RWPE2 (cell line): ENCODE measurements at regions not wholly inside any gene's neighbourhood (a gene's known extent, or its start where the extent isn't known, plus 50 kb on each side); places are given as distances from the start of the nearest gene placed in this dataset.

Source experiments
- ATAC-seq: fragments of 200-7000 bp; cut with Tn5 transposase; 3 replicates; pipeline ENCODE4 v1.9.1; 2021; ENCODE audit warnings: low read depth
- DNase-seq: peaks from one replicate; pipeline ENCODE4 v3.0.0-alpha.2; 2020; ENCODE audit warnings: low spot score
- H3K27ac ChIP-seq: fragments of 450-650 bp; 2 replicates; pipeline ENCODE4 v1.5.1; 2017; ENCODE audit warnings: mild to moderate bottlenecking; ENCODE audit not compliant: poor library complexity, severe bottlenecking
- H3K27me3 ChIP-seq: fragments of 250-450 bp; sonication (Bioruptor Pico); 2 replicates; pipeline ENCODE4 v1.5.1; 2021; ENCODE audit warnings: mild to moderate bottlenecking, moderate library complexity; ENCODE audit not compliant: insufficient read depth, poor library complexity, severe bottlenecking
- H3K36me3 ChIP-seq: fragments of 250-450 bp; sonication (Bioruptor Pico); 2 replicates; pipeline ENCODE4 v1.5.1; 2020; ENCODE audit warnings: low read depth, mild to moderate bottlenecking, moderate library complexity
- H3K4me1 ChIP-seq: fragments of 250-450 bp; sonication (Bioruptor Pico); 2 replicates; pipeline ENCODE4 v1.5.1; 2021; ENCODE audit warnings: mild to moderate bottlenecking, moderate library complexity; ENCODE audit not compliant: insufficient read depth, poor library complexity, severe bottlenecking
- H3K4me3 ChIP-seq: fragments of 250-450 bp; sonication (Bioruptor Pico); 2 replicates; pipeline ENCODE4 v1.5.1; 2021; ENCODE audit warnings: mild to moderate bottlenecking, moderate library complexity; ENCODE audit not compliant: severe bottlenecking
- H3K9me3 ChIP-seq: fragments of 250-450 bp; sonication (Bioruptor Pico); 2 replicates; pipeline ENCODE4 v1.5.1; 2021; ENCODE audit warnings: mild to moderate bottlenecking, moderate library complexity; ENCODE audit not compliant: severe bottlenecking
- CTCF ChIP-seq: fragments of 450-650 bp; IDR thresholded peaks from one replicate; pipeline ENCODE4 v1.5.1; 2017; ENCODE audit warnings: mild to moderate bottlenecking, moderate library complexity; ENCODE audit not compliant: poor library complexity, severe bottlenecking

GRCh38 chr3:22284559-22284958, 533.5 kb upstream of the ZNF385D start:
- no peaks in the 10 kb centered on the region for H3K9me3 ChIP-seq
- no peak for TF ChIP-seq CTCF
- H3K27me3 ChIP-seq = no peaks in the 10 kb centered on the region
- DNase-seq (no peak), ATAC-seq (peak; percentile 85)
- H3K36me3 ChIP-seq = no peaks in the 10 kb centered on the region
- peak overlapping the region; percentile 31 for H3K27ac ChIP-seq
- H3K4me3 ChIP-seq = no peak overlapping the region
- peaks cover 6% of the 10 kb centered on the region for H3K4me1 ChIP-seq

DNA sequence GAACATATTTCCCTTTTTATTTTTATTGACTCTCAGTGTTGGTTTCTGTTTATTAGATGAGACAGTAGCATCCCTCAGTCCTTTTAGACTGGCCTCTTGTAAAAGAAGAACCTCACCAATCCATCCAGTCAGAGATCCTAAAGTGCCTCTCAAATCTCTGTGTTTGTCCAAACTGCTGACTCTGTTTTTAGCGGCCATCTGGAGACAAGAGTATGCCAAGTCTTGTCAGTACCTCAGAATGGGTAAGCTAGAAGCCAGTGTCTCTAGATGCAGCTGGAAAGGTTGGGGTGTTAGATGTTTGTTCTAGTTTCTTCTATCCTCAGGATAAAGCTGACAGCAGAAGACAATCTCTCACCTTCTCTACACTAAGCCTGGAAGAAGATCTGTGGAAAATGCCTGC, 537.7 kb upstream of the ZNF385D start:
- no peak for TF ChIP-seq CTCF
- Histone ChIP-seq H3K4me1 (peaks cover 6% of the 10 kb centered on the region), H3K27me3 (no peaks in the 10 kb centered on the region), H3K4me3 (no peak overlapping the region), H3K36me3 (no peaks in the 10 kb centered on the region), H3K9me3 (no peaks in the 10 kb centered on the region), H3K27ac (no peak overlapping the region)
- DNase-seq = no peak
- no peak for ATAC-seq

- DNase-seq (no peak), ATAC-seq (no peak)
- Histone ChIP-seq H3K36me3 (no peaks in the 10 kb centered on the region), H3K4me1 (no peaks in the 10 kb centered on the region), H3K9me3 (no peaks in the 10 kb centered on the region), H3K27me3 (no peaks in the 10 kb centered on the region), H3K4me3 (no peak overlapping the region), H3K27ac (no peak overlapping the region)
- no peak for TF ChIP-seq CTCF
Observed at GRCh38 chr3:22292681-22293080, 541.7 kb upstream of the ZNF385D start.

DNA sequence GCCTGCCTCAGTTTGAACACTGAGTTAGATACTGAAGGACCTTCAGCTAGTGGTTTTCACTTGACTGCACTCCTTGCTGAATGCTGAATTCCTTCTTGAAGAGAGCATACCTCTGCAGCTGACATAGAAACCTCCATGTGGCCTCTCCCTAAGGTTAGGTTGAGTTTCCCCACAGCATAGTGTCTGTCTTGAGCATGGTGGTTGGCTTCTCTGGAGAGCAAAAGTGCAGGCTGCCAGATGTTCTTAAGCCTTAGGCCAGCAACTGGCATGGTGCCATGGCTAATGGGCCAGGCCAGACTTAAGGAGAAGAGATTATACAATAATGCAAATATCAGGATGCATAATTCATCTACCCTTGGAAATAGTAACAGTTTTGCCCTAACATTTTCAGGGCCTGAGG, 545.6 kb upstream of the ZNF385D start:
- no peaks in the 10 kb centered on the region for H3K36me3 ChIP-seq
- no peak for TF ChIP-seq CTCF
- H3K4me1 ChIP-seq = no peaks in the 10 kb centered on the region
- no peak overlapping the region for H3K27ac ChIP-seq
- no peak overlapping the region for H3K4me3 ChIP-seq
- no peaks in the 10 kb centered on the region for H3K27me3 ChIP-seq
- H3K9me3 ChIP-seq = no peaks in the 10 kb centered on the region
- DNase-seq (no peak), ATAC-seq (no peak)

DNA sequence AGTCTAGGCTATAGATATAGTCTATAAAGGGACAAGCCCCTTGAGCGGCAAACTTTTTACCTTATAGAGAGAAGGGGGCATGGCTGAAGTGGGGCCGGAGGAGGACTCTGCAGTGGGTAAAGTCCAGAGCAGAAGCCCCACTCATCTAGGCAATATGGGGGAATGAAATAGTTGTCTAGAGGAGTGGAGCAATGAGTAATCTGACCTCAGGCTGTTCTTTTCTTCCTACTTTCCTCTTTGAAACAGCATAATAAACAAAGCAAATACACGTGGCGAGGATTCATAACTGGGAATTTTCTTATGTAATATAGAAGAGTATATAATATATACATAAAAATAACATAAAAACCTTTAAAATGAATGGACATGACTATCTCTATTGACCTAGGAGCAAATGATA, 546.4 kb upstream of the ZNF385D start:
- Histone ChIP-seq H3K27me3 (no peaks in the 10 kb centered on the region), H3K4me3 (no peak overlapping the region), H3K9me3 (no peaks in the 10 kb centered on the region), H3K36me3 (no peaks in the 10 kb centered on the region), H3K4me1 (no peaks in the 10 kb centered on the region), H3K27ac (no peak overlapping the region)
- no peak for TF ChIP-seq CTCF
- DNase-seq (no peak), ATAC-seq (no peak)
